ENCODE measurements at regions not wholly inside any gene's neighbourhood (a gene's known extent, or its start where the extent isn't known, plus 50 kb on each side); places are given as distances from the start of the nearest gene placed in this dataset.

DNA sequence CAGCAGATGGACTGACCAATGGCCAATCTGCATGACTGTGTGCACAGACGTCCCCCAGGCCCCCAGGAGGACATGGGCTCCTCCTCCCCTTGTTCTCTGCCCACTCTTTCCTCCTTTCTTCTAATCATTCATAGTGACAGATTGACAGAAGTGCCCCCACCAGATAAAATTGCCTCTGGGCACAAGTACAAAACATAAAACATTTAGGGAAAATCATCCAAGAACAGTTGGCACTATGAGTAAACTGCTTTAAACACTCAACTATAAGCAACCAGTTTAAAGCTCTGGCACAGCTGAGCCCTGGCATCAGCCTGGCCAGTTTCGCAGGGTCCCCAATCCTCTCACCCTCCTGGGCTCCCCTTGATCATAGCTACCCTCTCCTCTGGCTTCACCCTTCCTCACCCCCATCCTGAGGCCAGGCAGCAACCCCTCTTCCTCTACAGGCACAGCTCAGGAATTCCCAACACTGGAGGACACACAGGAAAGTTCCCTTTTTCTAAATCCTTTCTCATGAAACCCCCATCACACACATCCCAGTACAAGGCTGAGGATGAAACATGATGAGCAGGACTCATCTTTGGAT, 232.9 kb downstream of the BUD13 start:
- Mint-ChIP-seq H3K4me3 (no peak overlapping the region), H3K9me3 (peaks cover 7% of the 10 kb centered on the region), H3K27ac (no peak overlapping the region), H3K36me3 (no peaks in the 10 kb centered on the region), H3K27me3 (peaks cover 34% of the 10 kb centered on the region), H3K4me1 (ENCODE audit: unreplicated experiment) (no peaks in the 10 kb centered on the region)
- no peak for DNase-seq (ENCODE audit: extremely low spot score, unreplicated experiment)
- TF ChIP-seq, protein P1, sequence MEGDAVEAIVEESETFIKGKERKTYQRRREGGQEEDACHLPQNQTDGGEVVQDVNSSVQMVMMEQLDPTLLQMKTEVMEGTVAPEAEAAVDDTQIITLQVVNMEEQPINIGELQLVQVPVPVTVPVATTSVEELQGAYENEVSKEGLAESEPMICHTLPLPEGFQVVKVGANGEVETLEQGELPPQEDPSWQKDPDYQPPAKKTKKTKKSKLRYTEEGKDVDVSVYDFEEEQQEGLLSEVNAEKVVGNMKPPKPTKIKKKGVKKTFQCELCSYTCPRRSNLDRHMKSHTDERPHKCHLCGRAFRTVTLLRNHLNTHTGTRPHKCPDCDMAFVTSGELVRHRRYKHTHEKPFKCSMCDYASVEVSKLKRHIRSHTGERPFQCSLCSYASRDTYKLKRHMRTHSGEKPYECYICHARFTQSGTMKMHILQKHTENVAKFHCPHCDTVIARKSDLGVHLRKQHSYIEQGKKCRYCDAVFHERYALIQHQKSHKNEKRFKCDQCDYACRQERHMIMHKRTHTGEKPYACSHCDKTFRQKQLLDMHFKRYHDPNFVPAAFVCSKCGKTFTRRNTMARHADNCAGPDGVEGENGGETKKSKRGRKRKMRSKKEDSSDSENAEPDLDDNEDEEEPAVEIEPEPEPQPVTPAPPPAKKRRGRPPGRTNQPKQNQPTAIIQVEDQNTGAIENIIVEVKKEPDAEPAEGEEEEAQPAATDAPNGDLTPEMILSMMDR (conservative IDR thresholded peaks at IDR 0.05) = no peak

GRCh38 chr11:116539211-116539610, 233.6 kb downstream of the BUD13 start:
- H3K9me3 Mint-ChIP-seq = peaks cover 7% of the 10 kb centered on the region
- DNase-seq (ENCODE audit: extremely low spot score, unreplicated experiment) = no peak

DNA sequence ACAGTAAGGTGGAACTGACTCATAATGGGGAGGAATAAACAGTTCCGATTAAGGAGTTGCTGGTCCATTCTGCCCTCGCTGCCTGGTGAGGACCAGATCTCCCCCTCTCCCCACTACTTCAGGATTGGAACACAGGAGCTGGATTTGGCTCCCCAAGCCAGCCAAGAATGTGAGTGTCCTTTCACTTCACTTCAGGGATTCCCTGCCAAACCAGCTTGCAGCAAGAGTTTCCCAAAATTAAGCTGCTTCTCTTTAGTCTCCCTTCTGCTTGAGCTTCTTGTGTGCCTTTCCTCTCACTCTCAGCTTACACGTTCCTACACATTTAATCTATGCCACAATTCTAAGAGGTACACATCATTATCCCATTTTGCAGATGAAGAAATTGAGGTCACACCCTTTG, 234.1 kb downstream of the BUD13 start:
- Mint-ChIP-seq H3K27ac (no peak overlapping the region), H3K27me3 (peaks cover 44% of the 10 kb centered on the region), H3K4me3 (no peak overlapping the region), H3K36me3 (no peaks in the 10 kb centered on the region), H3K9me3 (peaks cover 7% of the 10 kb centered on the region), H3K4me1 (ENCODE audit: unreplicated experiment) (no peaks in the 10 kb centered on the region)
- no peak for DNase-seq (ENCODE audit: extremely low spot score, unreplicated experiment)
- TF ChIP-seq, protein P1 (conservative IDR thresholded peaks at IDR 0.05) = no peak

More at GRCh38 chr11:116539211-116539610, 233.6 kb downstream of the BUD13 start:
- peaks cover 38% of the 10 kb centered on the region for H3K27me3 Mint-ChIP-seq
- TF ChIP-seq, protein P1 (conservative IDR thresholded peaks at IDR 0.05) = no peak
- no peaks in the 10 kb centered on the region for H3K36me3 Mint-ChIP-seq
- no peak overlapping the region for H3K4me3 Mint-ChIP-seq
- no peaks in the 10 kb centered on the region for H3K4me1 Mint-ChIP-seq (ENCODE audit: unreplicated experiment)
- no peak overlapping the region for H3K27ac Mint-ChIP-seq

DNA sequence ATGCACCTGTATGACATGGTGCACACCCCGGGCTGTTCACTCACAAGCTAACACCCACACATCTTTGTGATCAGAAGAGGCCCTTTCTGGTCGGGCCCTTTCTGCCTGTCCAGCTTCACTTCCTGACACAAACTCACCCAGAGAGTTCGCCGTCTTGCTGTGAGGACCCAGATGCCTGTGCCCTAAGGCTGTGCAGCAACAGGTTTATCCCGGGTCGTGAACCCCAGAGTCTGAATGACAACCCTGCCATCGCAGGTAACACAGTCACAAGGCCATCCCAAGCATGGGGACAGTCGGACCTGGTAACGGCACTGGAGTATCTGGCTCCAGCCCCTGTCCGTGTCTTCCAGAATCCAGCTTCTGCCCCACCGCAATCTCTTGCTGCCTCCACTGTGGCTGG, 235.1 kb downstream of the BUD13 start:
- Mint-ChIP-seq H3K27ac (no peak overlapping the region), H3K9me3 (peaks cover 7% of the 10 kb centered on the region), H3K36me3 (no peaks in the 10 kb centered on the region), H3K4me3 (no peak overlapping the region), H3K4me1 (ENCODE audit: unreplicated experiment) (peaks cover 2% of the 10 kb centered on the region), H3K27me3 (peaks cover 50% of the 10 kb centered on the region)
- no peak for DNase-seq (ENCODE audit: extremely low spot score, unreplicated experiment)
- TF ChIP-seq, protein P1 (conservative IDR thresholded peaks at IDR 0.05) = no peak

GRCh38 chr11:116537121-116537520, 235.7 kb downstream of the BUD13 start:
- no peak overlapping the region for H3K27ac Mint-ChIP-seq
- peaks cover 7% of the 10 kb centered on the region for H3K9me3 Mint-ChIP-seq
- peaks cover 53% of the 10 kb centered on the region for H3K27me3 Mint-ChIP-seq
- H3K4me3 Mint-ChIP-seq = no peak overlapping the region
- no peaks in the 10 kb centered on the region for H3K36me3 Mint-ChIP-seq
- H3K4me1 Mint-ChIP-seq (ENCODE audit: unreplicated experiment) = peaks cover 5% of the 10 kb centered on the region
- no peak for DNase-seq (ENCODE audit: extremely low spot score, unreplicated experiment)
- TF ChIP-seq, protein P1 (conservative IDR thresholded peaks at IDR 0.05) = no peak

DNA sequence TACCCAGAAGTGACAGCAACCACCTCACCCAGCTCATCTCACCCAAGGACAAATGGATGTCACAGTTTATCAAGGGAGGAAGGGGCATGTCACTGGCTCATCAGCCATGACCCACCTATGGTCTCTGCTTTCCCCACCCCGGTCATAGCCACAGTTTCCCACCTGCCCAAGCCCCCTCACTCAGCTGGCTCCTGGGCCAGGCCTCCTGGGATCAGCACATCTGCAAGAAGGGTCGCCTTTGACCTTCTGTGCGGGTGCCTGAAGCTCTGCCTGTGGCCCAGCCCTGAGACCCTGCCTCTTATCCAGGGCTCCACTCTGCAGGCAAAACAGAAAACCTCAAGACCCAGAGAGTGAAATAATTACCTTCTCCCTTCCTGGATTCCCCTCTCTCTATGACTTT, 236.4 kb downstream of the BUD13 start:
- Mint-ChIP-seq H3K4me3 (no peak overlapping the region), H3K4me1 (ENCODE audit: unreplicated experiment) (peaks cover 9% of the 10 kb centered on the region), H3K27ac (no peak overlapping the region), H3K27me3 (peaks cover 60% of the 10 kb centered on the region), H3K9me3 (peaks cover 7% of the 10 kb centered on the region), H3K36me3 (no peaks in the 10 kb centered on the region)
- TF ChIP-seq, protein P1 (conservative IDR thresholded peaks at IDR 0.05) = no peak
- no peak for DNase-seq (ENCODE audit: extremely low spot score, unreplicated experiment)

Data from type B pancreatic cell (in vitro differentiated cells).